Trophoblast cell (in vitro differentiated cells and primary cell): ENCODE measurements at regions not wholly inside any gene's neighbourhood (a gene's known extent, or its start where the extent isn't known, plus 50 kb on each side); places are given as distances from the start of the nearest gene placed in this dataset.

Experiments
- DNase-seq, 2 donors: peaks; one replicate each; pipeline ENCODE4 v3.0.0-alpha.2; 2016
- H2AFZ ChIP-seq: 2 replicates; pipeline ENCODE4 v1.6.1; 2013; ENCODE audit warnings: low read length, moderate library complexity, mild to moderate bottlenecking; ENCODE audit not compliant: insufficient read depth, poor library complexity
- H2AK5ac ChIP-seq: 2 replicates; pipeline ENCODE4 v1.6.1; 2013; ENCODE audit warnings: mild to moderate bottlenecking, low read length
- H2BK120ac ChIP-seq: 2 replicates; pipeline ENCODE4 v1.6.1; 2013; ENCODE audit warnings: low read length, mild to moderate bottlenecking, moderate library complexity; ENCODE audit not compliant: insufficient read depth, poor library complexity
- H2BK12ac ChIP-seq: 2 replicates; pipeline ENCODE4 v1.6.1; 2013; ENCODE audit warnings: mild to moderate bottlenecking, low read length, moderate library complexity
- H2BK5ac ChIP-seq: 2 replicates; pipeline ENCODE4 v1.6.1; 2013; ENCODE audit warnings: low read length, low read depth, moderate library complexity, mild to moderate bottlenecking; ENCODE audit not compliant: poor library complexity
- H3K14ac ChIP-seq: 2 replicates; pipeline ENCODE4 v1.6.1; 2013; ENCODE audit warnings: mild to moderate bottlenecking, low read length
- H3K18ac ChIP-seq: 2 replicates; pipeline ENCODE4 v1.6.1; 2013; ENCODE audit warnings: mild to moderate bottlenecking, low read length
- H3K23ac ChIP-seq: 2 replicates; pipeline ENCODE4 v1.6.1; 2013; ENCODE audit warnings: low read length
- H3K27ac ChIP-seq: 2 replicates; pipeline ENCODE4 v1.5.1; 2013; ENCODE audit warnings: low read depth, mild to moderate bottlenecking, inconsistent platforms, low read length, moderate library complexity
- H3K27me3 ChIP-seq: 2 replicates; pipeline ENCODE4 v1.6.1; 2013; ENCODE audit warnings: inconsistent platforms, mild to moderate bottlenecking, low read length, moderate library complexity; ENCODE audit not compliant: insufficient read depth
- H3K36me3 ChIP-seq, 2 experiments: 1 replicate in 1 of 2; 2 replicates in 1 of 2; pipeline ENCODE4 v1.6.1; 2013; ENCODE audit warnings: low read length in 2 of 2, mild to moderate bottlenecking in 2 of 2, moderate library complexity in 1 of 2; ENCODE audit not compliant: insufficient read depth in 2 of 2, control insufficient read depth in 1 of 2
- H3K4ac ChIP-seq: 2 replicates; pipeline ENCODE4 v1.6.1; 2013; ENCODE audit warnings: low read depth, mild to moderate bottlenecking, low read length, moderate library complexity
- H3K4me1 ChIP-seq, 2 experiments: 1 replicate in 1 of 2; 2 replicates in 1 of 2; pipeline ENCODE4 v1.6.1; 2013; ENCODE audit warnings: low read length in 2 of 2, mild to moderate bottlenecking in 2 of 2, moderate library complexity in 1 of 2; ENCODE audit not compliant: insufficient read depth in 2 of 2, control insufficient read depth in 1 of 2
- H3K4me2 ChIP-seq: 2 replicates; pipeline ENCODE4 v1.6.1; 2013; ENCODE audit warnings: inconsistent platforms, mild to moderate bottlenecking, low read length, moderate library complexity
- H3K4me3 ChIP-seq: 2 replicates; pipeline ENCODE4 v1.5.1; 2013; ENCODE audit warnings: mild to moderate bottlenecking, low read depth, low read length, inconsistent platforms
- H3K79me1 ChIP-seq: one replicate; pipeline ENCODE4 v1.6.1; 2013; ENCODE audit warnings: low read length
- H3K79me2 ChIP-seq: 2 replicates; pipeline ENCODE4 v1.6.1; 2013; ENCODE audit warnings: low read length, mild to moderate bottlenecking; ENCODE audit not compliant: control insufficient read depth, insufficient read depth, poor library complexity
- H3K9ac ChIP-seq: 2 replicates; pipeline ENCODE4 v1.6.1; 2013; ENCODE audit warnings: mild to moderate bottlenecking, low read length
- H3K9me3 ChIP-seq: 2 replicates; pipeline ENCODE4 v1.6.1; 2013; ENCODE audit warnings: low read depth, mild to moderate bottlenecking, control low read depth, inconsistent platforms, low read length; ENCODE audit not compliant: insufficient read depth
- H4K12ac ChIP-seq: 2 replicates; pipeline ENCODE4 v1.6.1; 2013; ENCODE audit warnings: low read depth, mild to moderate bottlenecking, low read length, moderate library complexity
- H4K8ac ChIP-seq: 2 replicates; pipeline ENCODE4 v1.6.1; 2013; ENCODE audit warnings: low read depth, mild to moderate bottlenecking, low read length, moderate library complexity
- H4K91ac ChIP-seq: one replicate; pipeline ENCODE4 v1.6.1; 2013; ENCODE audit warnings: low read depth, mild to moderate bottlenecking, low read length, moderate library complexity
- WGBS: extraction: QIAGEN DNeasy Blood & Tissue Kit; methylation state at CpG from one replicate; pipeline ENCODE4 v1.1.7; 2013; ENCODE audit warnings: missing lambda C conversion rate; ENCODE audit not compliant: insufficient read length, insufficient coverage; ENCODE audit errors: extremely low coverage; 5-methylcytosine and 5-hydroxymethylcytosine counted together

- Histone ChIP-seq H3K4ac (no peak overlapping the region), H2BK5ac (no peak overlapping the region), H3K79me1 (no peaks in the 10 kb centered on the region), H3K14ac (no peak overlapping the region), H3K4me1 (no peaks in the 10 kb centered on the region), H2BK120ac (no peak overlapping the region), H3K23ac (no peak overlapping the region), H3K79me2 (no peaks in the 10 kb centered on the region), H4K91ac (no peak overlapping the region), H3K9ac (no peak overlapping the region), H3K36me3 (no peaks in the 10 kb centered on the region), H3K27ac (no peak overlapping the region), H3K4me2 (no peak overlapping the region), H2AFZ (no peak overlapping the region), H3K27me3 (no peaks in the 10 kb centered on the region), H2AK5ac (no peak overlapping the region), H2BK12ac (no peak overlapping the region), H4K8ac (no peak overlapping the region), H3K4me3 (no peak overlapping the region), H3K9me3 (no peaks in the 10 kb centered on the region), H4K12ac (no peak overlapping the region), H3K18ac (no peak overlapping the region)
- no CpG with 5 or more reads among the region's 4 CpGs for WGBS
- no peak for DNase-seq
These were observed 114.3 kb downstream of the C1D start for GRCh38 chr2:67948506-67948905.

- no peak for DNase-seq
- Histone ChIP-seq H4K8ac (no peak overlapping the region), H3K18ac (no peak overlapping the region), H3K4me1 (no peaks in the 10 kb centered on the region), H2BK5ac (no peak overlapping the region), H3K27me3 (no peaks in the 10 kb centered on the region), H3K9me3 (no peaks in the 10 kb centered on the region), H3K4ac (no peak overlapping the region), H3K79me1 (no peaks in the 10 kb centered on the region), H3K27ac (no peak overlapping the region), H2BK12ac (no peak overlapping the region), H3K23ac (no peak overlapping the region), H2BK120ac (no peak overlapping the region), H3K4me2 (no peak overlapping the region), H3K79me2 (no peaks in the 10 kb centered on the region), H3K36me3 (no peaks in the 10 kb centered on the region), H3K14ac (no peak overlapping the region), H2AK5ac (no peak overlapping the region), H2AFZ (no peak overlapping the region), H4K12ac (no peak overlapping the region), H3K9ac (no peak overlapping the region), H4K91ac (no peak overlapping the region), H3K4me3 (no peak overlapping the region)
- WGBS, result no CpG with 5 or more reads among the region's 2 CpGs
These were observed 112.8 kb downstream of the C1D start for GRCh38 chr2:67950018-67950417.

- Histone ChIP-seq H3K9me3 (no peaks in the 10 kb centered on the region), H3K4ac (no peak overlapping the region), H3K14ac (no peak overlapping the region), H2BK5ac (no peak overlapping the region), H4K8ac (no peak overlapping the region), H2AK5ac (no peak overlapping the region), H3K27ac (no peak overlapping the region), H3K4me2 (no peak overlapping the region), H4K91ac (no peak overlapping the region), H2BK12ac (no peak overlapping the region), H3K79me2 (no peaks in the 10 kb centered on the region), H3K36me3 (no peaks in the 10 kb centered on the region), H3K9ac (no peak overlapping the region), H3K18ac (no peak overlapping the region), H3K4me3 (no peak overlapping the region), H3K23ac (no peak overlapping the region), H3K27me3 (no peaks in the 10 kb centered on the region), H2AFZ (no peak overlapping the region), H2BK120ac (no peak overlapping the region), H3K4me1 (no peaks in the 10 kb centered on the region), H4K12ac (no peak overlapping the region), H3K79me1 (no peaks in the 10 kb centered on the region)
- no peak for DNase-seq
- WGBS, result no CpG with 5 or more reads among the region's 2 CpGs
These were observed 111.9 kb downstream of the C1D start for GRCh38 chr2:67950919-67951318.

- Histone ChIP-seq H3K9me3 (no peaks in the 10 kb centered on the region), H2BK120ac (no peak overlapping the region), H2BK12ac (no peak overlapping the region), H3K4me1 (no peaks in the 10 kb centered on the region), H2BK5ac (no peak overlapping the region), H4K12ac (no peak overlapping the region), H4K91ac (no peak overlapping the region), H3K79me2 (no peaks in the 10 kb centered on the region), H4K8ac (no peak overlapping the region), H3K4ac (no peak overlapping the region), H3K9ac (no peak overlapping the region), H3K27me3 (no peaks in the 10 kb centered on the region), H3K4me2 (no peak overlapping the region), H3K23ac (no peak overlapping the region), H3K14ac (no peak overlapping the region), H3K27ac (no peak overlapping the region), H3K36me3 (no peaks in the 10 kb centered on the region), H3K18ac (no peak overlapping the region), H2AFZ (no peak overlapping the region), H2AK5ac (no peak overlapping the region), H3K79me1 (no peaks in the 10 kb centered on the region), H3K4me3 (no peak overlapping the region)
- 100% methylated on average over 1 of the region's 4 CpGs for WGBS
- no peak for DNase-seq
These were observed 110.7 kb downstream of the C1D start for GRCh38 chr2:67952066-67952465.
